ENCODE measurements at regions not wholly inside any gene's neighbourhood (a gene's known extent, or its start where the extent isn't known, plus 50 kb on each side); places are given as distances from the start of the nearest gene placed in this dataset.

- TF ChIP-seq ZBTB7A (IDR thresholded peaks at IDR 0.05; ENCODE audit: low read depth): no peak
- TF ChIP-seq TCF12 (IDR thresholded peaks at IDR 0.05; ENCODE audit: low read depth): no peak
- no peak for TF ChIP-seq TEAD4 (IDR thresholded peaks at IDR 0.05)
- no peak for TF ChIP-seq YY1 (IDR thresholded peaks at IDR 0.05; ENCODE audit: low read depth)
- no peak for TF ChIP-seq NFIC (IDR thresholded peaks at IDR 0.05)
- no peak for TF ChIP-seq REST (IDR thresholded peaks at IDR 0.05; ENCODE audit: low read depth)
These were observed 793.9 kb downstream of the QKI start for GRCh38 chr6:164208371-164208770.

- TF ChIP-seq TEAD4 (IDR thresholded peaks at IDR 0.05) (no peak), FOXM1 (IDR thresholded peaks at IDR 0.05; ENCODE audit: borderline replicate concordance, low read depth) (no peak), TAF1 (IDR thresholded peaks at IDR 0.05; ENCODE audit: low read depth) (no peak), EP300 (IDR thresholded peaks at IDR 0.05; ENCODE audit: borderline replicate concordance) (no peak), CEBPB (IDR thresholded peaks at IDR 0.05) (no peak), TCF12 (IDR thresholded peaks at IDR 0.05; ENCODE audit: low read depth) (no peak), NFIC (IDR thresholded peaks at IDR 0.05) (no peak), USF1 (IDR thresholded peaks at IDR 0.05) (no peak)
These were observed 792.4 kb downstream of the QKI start for GRCh38 chr6:164206807-164207423.

- TF ChIP-seq EP300 (IDR thresholded peaks at IDR 0.05; ENCODE audit: borderline replicate concordance) (no peak), EGR1 (IDR thresholded peaks at IDR 0.05) (no peak), FOXM1 (IDR thresholded peaks at IDR 0.05; ENCODE audit: borderline replicate concordance, low read depth) (no peak), NFIC (IDR thresholded peaks at IDR 0.05) (no peak), ZBTB7A (IDR thresholded peaks at IDR 0.05; ENCODE audit: low read depth) (no peak), YY1 (IDR thresholded peaks at IDR 0.05; ENCODE audit: low read depth) (no peak), TAF1 (IDR thresholded peaks at IDR 0.05; ENCODE audit: low read depth) (no peak), RAD21 (IDR thresholded peaks at IDR 0.05; ENCODE audit: low read depth) (no peak), USF1 (IDR thresholded peaks at IDR 0.05) (no peak), TEAD4 (IDR thresholded peaks at IDR 0.05) (no peak), REST (IDR thresholded peaks at IDR 0.05; ENCODE audit: low read depth) (no peak), MAX (IDR thresholded peaks at IDR 0.05) (no peak), CREB1 (IDR thresholded peaks at IDR 0.05; ENCODE audit: low read depth) (no peak), TCF12 (IDR thresholded peaks at IDR 0.05; ENCODE audit: low read depth) (no peak), CEBPB (IDR thresholded peaks at IDR 0.05) (no peak)
These were observed 785.6 kb downstream of the QKI start for GRCh38 chr6:164200071-164200470.

GRCh38 chr6:164195942-164196281 is 781.4 kb downstream of the QKI start:
- no peak for TF ChIP-seq EGR1 (IDR thresholded peaks at IDR 0.05)
- TF ChIP-seq NFIC (IDR thresholded peaks at IDR 0.05): no peak

- TF ChIP-seq RAD21 (IDR thresholded peaks at IDR 0.05; ENCODE audit: low read depth) (no peak), NFIC (IDR thresholded peaks at IDR 0.05) (no peak), TCF12 (IDR thresholded peaks at IDR 0.05; ENCODE audit: low read depth) (no peak), TAF1 (IDR thresholded peaks at IDR 0.05; ENCODE audit: low read depth) (no peak), REST (IDR thresholded peaks at IDR 0.05; ENCODE audit: low read depth) (no peak), YY1 (IDR thresholded peaks at IDR 0.05; ENCODE audit: low read depth) (no peak), MAX (IDR thresholded peaks at IDR 0.05) (no peak), ZBTB7A (IDR thresholded peaks at IDR 0.05; ENCODE audit: low read depth) (no peak), CEBPB (IDR thresholded peaks at IDR 0.05) (no peak), TEAD4 (IDR thresholded peaks at IDR 0.05) (no peak), FOXM1 (IDR thresholded peaks at IDR 0.05; ENCODE audit: borderline replicate concordance, low read depth) (no peak), USF1 (IDR thresholded peaks at IDR 0.05) (no peak), EGR1 (IDR thresholded peaks at IDR 0.05) (no peak), CREB1 (IDR thresholded peaks at IDR 0.05; ENCODE audit: low read depth) (no peak)
These were observed 780.9 kb downstream of the QKI start for GRCh38 chr6:164195278-164195941.
